Glomerular visceral epithelial cell (primary cell): ENCODE measurements at regions not wholly inside any gene's neighbourhood (a gene's known extent, or its start where the extent isn't known, plus 50 kb on each side); places are given as distances from the start of the nearest gene placed in this dataset.

Experiments used
- DNase-seq: peaks from one replicate; pipeline ENCODE4 v3.0.0-alpha.2; 2016; ENCODE audit errors: extremely low spot score

DNA sequence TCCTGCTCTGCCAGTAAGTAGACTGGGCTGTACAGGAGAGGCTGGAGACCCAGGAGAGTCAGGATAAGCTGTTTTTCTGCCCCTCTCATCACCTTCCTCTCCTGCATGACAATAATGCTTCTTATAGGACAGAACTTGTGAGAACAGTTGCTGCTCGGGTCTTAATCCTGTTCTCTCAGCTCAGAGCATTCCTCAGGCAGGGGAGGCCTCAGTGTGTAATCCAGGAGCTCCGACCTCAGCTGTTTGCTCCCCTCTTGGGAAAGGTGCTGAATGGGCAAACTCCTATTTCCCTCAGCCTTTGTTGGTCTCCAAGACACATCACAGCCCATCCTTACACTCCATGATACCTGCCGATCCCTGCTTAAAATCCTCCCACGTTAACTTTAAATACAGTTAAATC is 134.9 kb upstream of the LRFN2 start:
- DNase-seq, result peak; percentile 11

DNA sequence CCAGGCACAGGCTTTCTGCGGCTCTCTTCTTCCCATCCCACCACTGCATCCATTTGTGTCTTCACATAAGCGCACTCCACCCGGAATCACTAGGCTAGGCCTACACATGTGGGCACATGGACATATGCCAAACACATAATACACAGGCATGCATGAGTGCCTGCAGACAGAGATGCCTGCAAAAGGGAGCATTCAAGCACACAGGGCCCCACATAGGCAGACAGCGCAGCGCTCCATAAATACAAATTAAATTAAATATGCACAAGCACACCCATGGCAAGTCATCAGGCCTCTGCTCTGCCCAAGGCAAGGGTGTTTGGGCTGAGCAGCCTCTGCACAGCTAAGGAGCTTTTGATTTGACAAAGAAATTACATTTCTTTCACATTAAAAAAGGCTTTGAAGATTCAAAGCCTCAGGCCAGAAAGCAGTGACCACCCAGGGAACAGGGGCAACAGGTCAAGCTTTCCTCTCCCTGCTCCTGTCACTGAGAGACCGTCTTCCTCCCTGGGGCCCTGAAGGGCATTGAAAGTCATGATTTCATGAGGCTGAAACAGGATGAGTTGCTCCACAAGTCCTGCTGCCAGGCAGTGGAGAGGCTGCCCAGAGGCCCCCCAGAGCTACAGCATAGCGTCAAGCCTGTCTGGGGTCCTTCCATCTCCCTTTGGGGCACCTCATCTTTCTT is 134.2 kb upstream of the LRFN2 start:
- DNase-seq, result peak; percentile 18

DNA sequence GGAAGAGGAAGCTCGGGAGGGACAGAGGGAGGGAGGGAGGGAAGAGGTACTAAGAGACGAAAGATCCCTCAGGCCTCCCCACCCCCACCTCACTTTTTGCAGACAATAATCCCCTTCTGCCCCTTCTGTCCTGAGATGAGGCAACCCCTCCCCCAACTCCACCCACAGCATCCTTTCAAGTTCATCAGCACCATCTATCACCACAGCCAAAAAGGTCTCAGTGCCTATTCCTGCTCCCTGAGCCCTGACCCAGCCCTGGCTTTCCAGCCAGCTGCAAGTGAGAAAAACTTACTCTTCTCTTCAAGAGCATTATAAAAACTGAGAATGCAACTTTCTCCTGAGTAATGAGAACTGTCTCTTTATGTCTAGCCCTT is 133.2 kb upstream of the LRFN2 start:
- DNase-seq, result no peak

DNA sequence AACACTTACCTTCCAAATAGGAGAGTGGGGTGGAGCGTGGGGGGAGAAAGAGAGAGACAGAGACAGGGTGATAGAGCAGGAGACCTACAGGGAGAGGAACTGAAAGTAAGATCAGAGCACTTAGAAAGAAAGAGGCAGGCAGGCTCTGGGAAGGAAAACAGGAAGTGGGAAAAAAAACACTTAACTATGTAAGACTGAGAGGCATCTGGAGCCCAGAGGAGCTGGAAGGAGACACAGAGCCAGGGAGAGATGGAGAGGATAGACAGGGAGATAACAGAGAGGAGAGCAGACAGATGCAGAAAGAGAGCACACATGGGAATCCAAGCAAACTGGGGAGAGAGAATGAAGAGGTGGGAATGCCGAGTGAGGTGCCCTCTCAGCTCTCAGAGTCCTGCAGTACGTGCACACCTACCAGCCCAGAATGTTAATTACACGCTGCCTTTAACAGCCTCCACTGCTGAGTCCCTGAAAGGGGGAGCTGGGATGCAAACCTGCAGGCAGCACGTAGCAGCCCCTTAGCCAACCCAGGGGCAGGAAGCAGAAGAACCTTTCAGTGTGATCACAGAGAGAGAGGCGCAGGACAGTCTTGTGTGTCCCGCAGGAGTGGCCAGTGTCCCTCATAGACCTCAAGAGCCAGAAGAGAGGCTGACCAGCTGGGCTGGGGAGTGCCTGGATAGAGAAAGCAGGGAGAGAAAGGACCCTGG is 132.7 kb upstream of the LRFN2 start:
- peak; percentile 28 for DNase-seq

DNA sequence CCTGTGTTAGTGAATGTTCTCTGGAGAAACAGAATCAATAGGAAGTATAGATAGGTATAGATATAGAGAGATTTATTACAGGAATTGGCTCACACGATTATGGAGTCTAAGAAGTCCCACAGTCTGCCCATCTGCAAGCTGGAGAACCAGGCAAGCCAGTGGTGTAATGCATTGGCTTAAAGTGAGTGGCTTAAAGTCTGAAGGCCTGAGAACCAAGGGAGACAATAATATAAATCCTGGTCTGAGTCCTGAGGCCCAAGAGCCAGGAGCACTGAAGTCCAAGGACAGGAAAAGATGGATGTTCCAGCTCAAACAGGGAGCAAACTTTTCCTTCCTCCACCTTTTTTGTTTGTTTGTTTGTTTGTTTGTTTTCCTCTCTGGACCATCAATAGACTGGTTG is 131.2 kb upstream of the LRFN2 start:
- no peak for DNase-seq

DNA sequence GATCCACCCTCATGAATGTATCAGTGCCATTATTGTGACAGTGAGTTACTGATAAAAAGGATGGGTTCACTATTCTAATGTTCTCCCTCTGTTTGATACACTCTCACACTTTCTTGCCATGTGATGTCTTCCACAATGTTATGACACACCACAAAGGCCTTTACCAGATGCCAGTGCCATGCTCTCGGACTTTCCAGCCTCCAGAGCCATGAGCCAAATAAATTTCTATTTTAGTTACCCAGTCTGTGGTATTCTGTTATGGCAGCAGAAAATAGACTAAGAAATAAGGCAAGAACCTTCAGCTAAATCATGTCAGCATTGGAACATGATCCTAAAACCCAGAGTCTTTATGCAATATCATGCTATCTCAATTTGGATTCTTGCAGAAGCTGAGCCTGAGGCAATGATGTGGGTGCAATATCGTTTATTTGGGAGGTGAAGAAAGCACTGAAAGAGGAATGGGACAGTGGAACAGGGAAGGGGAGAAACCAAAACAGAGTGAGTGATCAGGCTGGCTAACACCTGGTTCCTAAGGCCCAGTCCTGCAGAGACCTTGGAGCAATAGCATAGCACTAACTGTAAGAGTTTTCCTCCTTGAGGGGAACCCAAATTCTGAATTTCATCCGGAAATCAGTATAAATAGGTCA is 130.4 kb upstream of the LRFN2 start:
- no peak for DNase-seq

DNA sequence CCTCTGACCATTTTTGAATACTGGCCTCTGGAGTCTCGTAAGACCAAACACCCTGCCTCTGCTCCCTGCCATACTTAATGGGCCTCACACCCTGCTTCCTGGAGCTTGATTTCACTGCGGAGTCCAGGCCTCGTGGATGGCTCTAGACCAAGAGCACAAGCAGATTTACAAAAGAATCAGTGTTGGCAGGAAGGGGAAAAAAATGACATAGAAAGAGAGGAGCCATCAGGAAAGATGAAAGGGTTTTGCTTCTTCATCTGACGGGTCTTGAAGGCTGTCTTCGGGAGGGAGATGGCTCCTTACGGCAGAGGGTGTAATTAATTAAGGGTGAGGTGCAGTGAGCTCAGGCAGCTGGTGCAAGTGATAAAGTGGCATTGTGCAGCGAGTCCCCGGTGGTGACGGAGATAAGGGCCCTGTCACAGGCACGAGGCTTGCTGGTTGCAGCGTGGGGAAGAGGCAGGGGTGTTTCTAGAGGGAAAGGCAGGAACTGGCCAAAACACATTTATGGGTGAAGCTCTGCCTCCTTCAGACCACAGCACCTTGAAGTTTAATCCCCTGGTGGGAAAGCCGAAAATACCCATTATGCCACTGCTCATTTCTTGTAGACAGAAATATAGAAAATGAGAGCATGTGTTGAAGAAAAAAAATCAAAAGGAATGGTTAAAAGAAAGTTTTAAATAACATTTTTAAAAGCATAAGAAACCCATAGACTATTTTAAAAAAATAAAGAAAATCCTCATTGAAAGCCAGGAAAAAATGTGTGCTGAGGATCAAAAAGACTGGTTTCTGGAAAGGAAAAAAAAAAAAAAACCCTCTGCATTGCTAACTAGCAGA is 128.6 kb upstream of the LRFN2 start:
- no peak for DNase-seq

DNA sequence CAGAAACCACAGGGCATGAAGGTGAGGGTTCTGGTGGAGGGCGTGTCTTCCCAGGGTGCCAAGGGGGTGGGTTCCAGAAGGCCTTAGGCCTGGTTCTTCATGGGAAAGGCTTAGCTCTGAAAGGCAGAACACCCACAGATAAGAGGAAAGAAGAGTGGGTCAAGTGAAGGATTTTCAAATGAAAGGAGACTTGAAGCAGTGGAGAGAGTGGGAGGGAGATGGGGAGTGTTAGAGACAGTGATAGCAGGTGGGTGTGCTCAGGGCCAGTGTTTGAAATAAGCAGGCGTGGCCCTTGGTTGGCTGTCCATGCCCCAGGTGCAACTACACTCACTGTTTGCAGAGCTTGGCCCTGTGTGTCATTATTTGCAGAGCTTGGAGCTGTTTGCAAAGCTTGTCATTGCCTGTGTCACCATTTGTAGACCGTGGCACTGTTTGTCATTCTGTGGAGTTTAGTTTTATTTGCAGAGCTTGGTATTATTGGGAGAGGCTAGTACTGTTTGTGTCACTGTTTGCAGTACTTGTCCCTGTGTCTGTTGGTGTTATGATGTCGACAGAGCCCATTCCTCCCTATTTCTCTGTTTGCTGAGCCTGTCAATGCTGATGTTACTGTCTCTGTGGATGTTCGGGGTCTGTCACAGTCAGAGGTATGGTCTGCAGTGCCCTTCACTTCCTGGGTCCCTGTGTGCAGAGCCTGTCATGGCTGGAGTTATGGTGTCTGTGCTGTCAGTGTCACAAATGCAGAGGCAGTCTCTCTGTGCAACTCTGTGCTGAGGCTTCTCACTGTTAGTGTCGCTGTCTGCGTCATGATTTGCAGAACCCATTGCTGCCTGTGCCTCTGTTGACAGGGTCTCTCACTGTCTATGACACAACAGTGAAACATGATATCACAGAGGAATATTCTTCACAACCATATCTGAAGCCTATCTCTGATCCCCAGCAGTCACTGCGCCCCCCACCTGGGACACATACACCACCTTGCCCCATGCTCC is 127.7 kb upstream of the LRFN2 start:
- DNase-seq, result no peak

DNA sequence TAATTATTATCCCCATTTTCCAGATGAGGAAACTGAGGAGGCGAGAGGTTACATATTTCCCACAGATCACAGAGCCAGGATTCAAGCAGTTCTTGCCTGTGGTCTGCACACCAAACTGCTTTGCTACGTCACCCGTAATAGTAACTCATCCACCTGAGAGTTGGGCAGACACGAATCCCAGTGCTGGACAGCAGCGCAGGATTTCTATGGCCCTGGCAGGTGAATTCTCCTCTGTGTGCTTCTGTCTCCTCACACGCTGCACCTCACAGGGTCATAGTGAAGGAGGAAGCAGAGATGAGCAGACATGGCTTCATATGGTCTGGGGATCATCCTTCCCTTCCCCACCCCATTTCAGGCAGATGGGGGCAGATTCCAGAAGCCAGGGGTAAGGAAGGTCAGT is 127.0 kb upstream of the LRFN2 start:
- DNase-seq, result no peak

DNA sequence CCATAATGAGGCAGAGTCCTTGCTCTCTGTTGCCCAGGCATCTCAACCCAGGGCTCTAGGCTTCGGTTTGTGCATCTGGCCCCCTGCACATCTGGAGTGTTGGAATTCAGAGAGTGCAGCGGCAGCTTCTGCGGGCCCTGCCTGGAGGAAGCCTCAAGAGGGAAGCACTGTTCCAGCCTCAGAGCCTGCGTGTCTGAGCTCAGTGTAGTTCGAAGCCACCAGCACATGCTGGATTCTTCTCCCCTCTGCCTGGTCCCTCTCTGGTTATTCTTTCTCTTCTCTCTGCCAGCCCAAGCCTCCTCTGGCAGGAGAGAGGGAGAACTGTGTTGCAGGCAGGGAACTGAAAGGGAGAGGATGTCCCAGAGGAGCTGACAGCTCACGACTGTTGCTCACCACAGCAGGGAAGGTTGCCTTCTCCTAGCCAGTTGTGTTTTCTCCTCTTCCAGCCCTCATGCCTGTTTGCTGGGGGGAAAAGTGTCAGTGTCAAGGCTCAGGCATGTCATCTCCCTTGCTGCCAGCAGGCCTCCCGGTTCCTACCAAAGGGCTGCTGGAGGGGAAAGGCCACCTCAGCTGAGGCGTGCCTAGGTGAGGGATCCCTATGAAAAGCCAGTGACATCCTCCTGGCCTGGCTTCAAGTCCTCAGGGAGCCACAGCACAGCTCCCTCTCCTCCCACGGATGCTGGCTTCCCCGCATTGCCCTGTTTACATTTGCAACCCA is 126.0 kb upstream of the LRFN2 start:
- no peak for DNase-seq

DNA sequence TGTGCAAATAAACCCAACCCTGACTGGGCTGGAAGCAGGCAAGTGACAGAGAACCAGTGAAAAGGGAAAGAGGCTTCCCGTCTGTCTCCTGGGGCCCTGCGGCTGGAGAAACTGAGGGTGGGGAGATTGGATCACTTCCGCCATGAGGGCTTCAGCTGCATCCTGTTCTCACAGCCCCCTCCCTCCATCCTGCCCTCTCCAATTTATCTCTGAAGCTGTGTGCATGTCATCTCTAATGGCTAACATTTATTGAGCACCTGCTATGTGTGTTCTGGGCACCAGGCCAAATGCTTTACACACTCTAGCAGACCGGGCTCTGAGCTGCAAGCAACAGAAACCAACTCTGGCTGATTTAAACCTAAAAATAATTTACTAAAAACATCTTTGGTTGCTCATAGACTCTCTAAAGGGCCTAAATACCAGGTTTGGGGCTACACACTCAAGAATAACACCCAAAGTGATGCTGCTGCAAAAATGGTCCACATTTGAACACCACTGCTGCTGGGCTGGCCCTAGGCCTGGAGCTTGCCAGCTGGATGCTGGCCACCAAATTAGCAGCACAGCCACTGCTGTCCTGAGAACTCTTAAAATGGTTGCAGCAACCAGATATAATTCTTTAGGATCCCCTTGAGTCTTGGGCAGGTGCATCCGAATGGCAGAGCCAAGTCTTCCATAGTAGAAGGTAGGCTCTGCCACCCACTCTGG is 123.6 kb upstream of the LRFN2 start:
- no peak for DNase-seq

DNA sequence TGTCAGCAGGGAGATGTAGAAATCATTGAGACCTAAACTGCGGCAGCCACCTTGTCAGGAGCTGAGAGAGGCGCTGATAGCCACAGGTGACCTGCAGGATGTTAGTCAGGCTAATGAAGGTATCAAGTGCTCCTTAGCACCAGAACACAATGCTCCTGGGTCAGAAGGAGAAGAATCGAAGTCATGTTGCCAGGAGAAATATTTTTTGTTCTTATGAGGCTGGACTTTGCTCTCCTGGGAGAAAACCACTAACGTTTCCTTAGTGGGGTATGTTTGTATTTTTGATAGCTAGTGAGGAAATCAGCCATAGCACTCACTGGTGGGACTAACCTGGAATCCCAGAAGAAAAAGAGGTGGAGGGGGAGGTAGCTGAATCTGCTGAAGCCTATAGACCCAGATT is 120.9 kb upstream of the LRFN2 start:
- DNase-seq, result no peak

DNA sequence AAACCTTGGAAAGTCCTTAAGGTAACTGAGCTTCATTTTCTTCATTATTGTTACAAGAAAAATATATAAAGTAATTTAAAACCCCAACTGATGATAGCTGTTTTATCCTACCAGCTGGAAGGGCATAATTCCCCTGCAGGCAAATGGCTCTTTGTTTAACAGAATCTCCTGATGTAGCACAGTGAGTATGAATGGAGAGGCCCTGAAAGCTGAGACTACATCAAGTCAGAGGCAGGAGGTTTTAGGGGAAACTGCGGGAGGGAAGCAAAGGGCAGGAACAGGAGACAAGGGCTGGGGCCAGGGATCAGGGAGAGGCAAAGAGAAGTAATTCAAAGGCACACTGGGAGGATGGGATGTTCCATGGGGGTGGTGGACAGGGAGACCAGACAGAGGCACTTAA is 119.0 kb upstream of the LRFN2 start:
- no peak for DNase-seq

DNA sequence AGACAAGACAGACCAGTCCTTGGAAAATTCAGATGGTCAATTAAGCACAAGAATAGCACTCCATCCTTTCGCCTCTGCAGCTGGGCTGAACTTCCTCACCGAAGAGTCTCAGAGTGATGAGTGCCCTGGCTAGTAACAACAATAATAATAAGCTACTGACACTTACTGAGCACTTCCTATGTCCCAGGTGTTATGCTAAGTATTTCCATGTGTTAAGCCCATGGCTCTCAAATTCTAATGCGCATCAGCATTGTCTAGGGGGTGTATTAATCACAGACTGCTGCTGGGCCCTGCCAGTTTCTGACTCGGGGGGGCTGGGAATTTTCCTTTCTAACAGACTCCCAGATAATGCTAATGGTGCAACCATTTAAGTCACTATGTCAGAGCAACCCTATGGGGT is 118.2 kb upstream of the LRFN2 start:
- DNase-seq, result no peak

DNA sequence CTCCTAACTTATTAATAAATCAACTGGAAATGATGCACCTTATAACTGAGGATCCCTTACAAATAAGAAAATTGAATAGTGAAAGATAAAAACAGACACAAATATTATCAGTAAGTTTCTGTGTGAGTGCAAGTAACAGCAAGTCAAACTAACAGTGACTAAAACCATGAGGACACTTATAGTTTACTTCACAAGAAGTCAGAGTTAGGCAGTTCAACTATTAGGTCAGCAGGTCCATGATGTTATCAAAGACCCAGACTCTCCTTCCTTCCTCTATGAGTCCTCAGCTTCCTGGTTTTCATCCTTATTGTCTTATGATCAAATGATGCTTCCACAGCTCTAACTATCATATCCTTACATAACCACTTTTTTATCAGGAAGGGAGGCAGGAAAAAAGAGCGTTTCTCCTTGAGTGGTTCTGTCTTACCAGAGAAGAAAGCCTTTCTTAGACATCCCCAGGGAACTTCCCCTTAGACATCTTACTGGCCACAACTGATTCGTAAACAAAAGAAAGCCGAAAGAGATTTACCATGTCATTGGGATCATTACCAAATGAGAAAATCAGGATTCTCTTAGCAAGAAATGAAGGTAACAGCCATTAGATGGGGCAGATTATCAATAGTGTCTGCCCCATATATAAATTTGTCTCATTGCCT is 114.3 kb upstream of the LRFN2 start:
- DNase-seq, result no peak

DNA sequence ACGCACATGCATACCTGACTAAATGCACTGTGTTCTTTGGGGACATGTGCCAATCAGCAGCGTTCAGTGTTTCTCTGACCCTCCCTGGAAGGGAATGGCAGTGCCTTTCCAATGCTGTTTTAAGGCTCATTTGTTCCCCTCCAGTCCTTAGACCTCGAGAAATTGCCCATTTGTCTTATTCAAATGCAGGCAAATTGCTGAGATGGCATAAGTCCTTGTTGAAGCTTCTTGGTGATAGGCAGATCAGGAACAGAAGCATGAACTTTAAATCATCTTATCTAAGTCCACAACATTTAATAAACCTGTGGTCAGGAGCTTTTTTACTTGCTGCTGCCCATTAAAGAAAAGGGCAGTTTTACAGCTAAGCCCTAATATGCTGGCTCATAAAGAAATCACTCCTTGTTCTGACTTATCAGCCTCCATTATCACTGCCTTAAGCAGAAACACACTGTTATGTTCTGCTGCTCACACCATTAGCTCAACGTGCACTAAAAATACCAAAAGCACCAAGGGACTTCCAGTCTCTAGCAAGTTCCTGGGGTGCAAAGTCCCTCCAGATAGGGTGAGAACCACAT is 112.9 kb upstream of the LRFN2 start:
- no peak for DNase-seq

DNA sequence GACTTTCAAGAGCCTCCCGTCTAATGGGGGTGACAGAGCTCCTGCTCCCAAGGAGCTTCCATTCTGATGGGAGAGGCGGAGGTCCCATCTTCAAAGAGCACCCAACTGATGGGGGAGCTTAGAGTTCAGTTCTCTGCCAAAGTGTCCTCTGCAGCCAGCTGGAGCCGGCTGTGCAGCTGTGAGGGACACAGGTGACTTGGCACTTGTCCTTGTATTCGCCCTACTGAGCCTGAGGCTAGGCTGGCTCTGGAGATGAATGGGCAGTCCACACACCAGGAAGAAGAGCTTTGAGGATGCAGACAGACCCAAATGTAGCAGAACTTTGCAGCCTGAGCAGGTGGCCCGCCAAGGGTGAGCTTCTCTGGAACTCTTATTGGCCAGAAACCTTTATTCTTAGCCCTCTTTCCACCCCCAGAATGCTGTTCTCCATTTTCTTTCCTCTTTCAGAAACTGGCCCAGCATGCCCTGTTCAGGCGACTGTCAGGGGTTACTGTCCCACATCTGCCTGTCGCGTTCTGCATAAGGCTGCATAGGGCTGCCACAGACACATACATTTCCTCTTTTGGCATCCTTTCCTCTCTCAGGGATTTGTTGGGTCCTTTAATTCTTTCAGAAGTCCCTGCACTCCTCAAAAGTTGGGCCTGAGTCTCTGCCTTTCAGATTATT is 108.7 kb upstream of the LRFN2 start:
- no peak for DNase-seq

DNA sequence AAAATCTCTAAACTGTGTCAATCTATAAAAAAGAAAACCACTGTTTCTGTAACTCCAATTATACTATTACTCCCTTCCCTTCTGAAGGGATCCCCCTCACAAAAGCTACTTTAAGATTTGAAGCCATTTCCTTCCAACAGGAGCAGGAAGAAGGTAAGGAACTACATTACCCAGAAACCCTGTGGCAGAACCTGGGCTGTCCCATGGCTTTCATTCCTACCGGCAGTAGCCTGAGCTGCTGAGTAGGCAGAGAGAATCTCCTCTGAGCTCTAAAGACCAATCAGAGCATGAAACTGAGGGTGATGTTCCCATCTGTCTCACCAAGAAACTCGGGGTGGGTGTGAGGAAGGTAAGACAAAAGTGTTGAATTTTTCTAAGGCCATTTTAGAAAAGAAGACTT is 108.0 kb upstream of the LRFN2 start:
- DNase-seq, result no peak
